HT-29 (cell line): ENCODE measurements at regions not wholly inside any gene's neighbourhood (a gene's known extent, or its start where the extent isn't known, plus 50 kb on each side); places are given as distances from the start of the nearest gene placed in this dataset.
A peak's percentile ranks its signal among the peaks of the same experiment; 100 is the strongest.
"Not testable (repeated sequence)": the region's sequence is repeated elsewhere in the genome, so short reads cannot be mapped to it uniquely, and the experiment has no call there.

ENCODE experiments used
- DNase-seq: peaks from one replicate; pipeline ENCODE4 v3.0.0-alpha.2; 2015; ENCODE audit warnings: low spot score

DNA sequence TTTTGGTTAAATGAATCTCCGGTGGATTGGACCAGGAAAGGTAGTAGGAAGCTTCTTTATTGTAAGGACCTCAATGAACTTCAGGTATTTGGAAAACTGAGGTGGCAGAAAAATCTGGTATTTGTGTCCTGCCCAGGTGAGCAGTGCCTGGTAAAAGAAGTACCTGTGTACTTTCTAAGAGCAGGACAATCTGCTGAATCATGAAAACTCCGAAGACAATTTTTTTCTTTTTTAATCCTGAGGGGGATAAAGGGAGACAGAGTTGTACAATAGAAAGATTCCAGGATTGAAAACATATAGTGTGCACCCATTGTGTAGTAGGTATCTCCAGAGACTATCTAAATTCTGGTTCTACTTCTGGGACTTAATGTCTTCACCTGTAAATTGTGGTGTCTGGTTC, 191.8 kb upstream of the SPOPL start:
- DNase-seq: no peak

- DNase-seq: no peak
Measured at GRCh38 chr2:138312061-138312460, 189.5 kb upstream of the SPOPL start.

DNA sequence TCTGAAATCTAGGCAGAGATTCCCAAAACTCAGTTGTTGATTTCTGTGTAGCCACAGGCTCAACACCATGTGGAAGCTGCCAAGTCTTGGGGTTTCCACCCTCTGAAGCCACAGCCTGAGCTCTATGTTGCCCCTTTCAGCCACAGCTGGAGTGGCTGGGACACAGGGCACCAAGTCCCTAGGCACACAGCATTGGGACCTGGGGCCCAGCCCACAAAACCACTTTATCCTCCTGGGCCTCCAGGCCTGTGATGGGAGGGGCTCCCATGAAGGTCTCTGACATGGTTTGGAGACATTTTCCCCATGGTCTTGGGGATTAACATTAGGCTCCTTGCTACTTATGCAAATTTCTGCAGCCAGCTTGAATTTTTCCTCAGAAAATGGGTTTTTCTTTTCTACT, 186.0 kb upstream of the SPOPL start:
- DNase-seq: not testable (repeated sequence)

- no peak for DNase-seq
Measured at GRCh38 chr2:138319616-138320015, 182.0 kb upstream of the SPOPL start.

- DNase-seq: peak; percentile 7
Measured at GRCh38 chr2:138321458-138321857, 180.1 kb upstream of the SPOPL start.

GRCh38 chr2:138323382-138324067, 178.0 kb upstream of the SPOPL start:
- DNase-seq: no peak

DNA sequence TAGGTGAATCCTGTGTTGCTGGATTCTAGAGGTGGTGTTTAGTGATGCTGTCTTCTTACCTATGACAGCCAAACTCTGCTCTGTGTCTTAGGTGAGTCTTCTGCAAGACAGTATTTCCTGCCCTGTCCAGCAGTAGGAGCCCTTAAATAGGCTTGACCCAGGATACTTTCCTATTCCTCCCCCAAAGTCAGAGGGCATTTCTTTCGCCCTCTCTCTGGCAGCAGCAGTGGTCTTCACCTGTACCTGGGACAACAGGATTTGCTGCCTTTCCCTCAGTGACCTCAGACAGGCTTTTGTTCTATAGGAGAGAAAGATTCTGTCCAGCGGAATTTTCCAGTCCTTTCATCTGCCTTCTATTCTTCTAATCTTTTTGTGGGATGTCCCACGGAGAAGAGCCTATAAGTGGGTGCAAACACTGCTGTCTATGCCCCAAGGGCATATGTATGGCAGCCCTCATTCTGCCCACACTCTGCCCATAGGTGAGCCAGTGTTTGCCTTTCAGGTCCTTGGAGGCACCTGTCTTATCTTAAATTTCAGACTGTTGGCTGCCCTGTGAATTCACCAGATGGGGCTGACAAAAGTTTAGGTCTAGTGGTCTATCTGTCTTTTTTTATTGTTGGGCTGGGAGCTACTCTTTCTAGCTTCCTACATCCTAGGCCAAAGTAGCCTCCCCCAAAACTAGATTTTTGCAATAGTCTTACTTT, 177.3 kb upstream of the SPOPL start:
- no peak for DNase-seq

GRCh38 chr2:138327967-138328366, 173.6 kb upstream of the SPOPL start:
- DNase-seq: no peak

DNA sequence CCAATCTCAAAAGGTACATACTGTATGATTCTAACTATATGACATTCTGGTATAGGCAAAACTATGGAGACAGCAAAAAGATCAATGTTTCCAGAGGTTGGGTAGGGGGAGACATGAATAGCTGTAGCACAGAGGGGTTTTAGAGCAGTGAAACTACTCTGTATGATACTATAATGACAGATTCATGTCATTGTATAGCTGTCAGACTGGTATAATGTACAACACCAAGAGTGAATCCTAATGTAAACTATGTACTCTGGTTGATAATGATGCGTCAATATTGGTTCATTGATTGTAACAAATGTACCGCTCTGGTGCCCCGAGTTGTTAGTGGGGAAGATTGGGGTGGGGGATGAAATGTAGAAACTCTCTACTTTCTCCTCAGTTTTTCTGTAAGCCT, 172.4 kb upstream of the SPOPL start:
- DNase-seq: no peak

GRCh38 chr2:138329591-138329990, 172.0 kb upstream of the SPOPL start:
- no peak for DNase-seq

DNA sequence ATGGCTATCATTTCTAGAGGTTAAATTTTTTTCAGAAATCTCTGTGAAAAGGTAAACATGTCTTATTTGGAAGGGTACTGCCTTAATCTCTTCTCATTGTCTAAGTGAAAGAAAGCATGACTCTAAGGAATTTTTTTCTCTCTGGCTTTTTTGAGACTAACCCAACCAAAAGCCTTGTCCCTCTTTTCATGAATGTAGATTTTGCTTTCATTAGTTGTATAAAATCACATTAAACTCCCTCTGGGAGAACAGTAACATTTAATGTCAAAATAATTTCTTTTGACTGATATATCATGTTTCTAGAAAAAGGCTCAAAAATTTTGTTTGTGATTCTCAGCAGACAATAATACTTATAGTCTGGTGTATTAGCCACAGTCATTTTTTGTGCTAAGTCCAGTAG, 168.4 kb upstream of the SPOPL start:
- DNase-seq: no peak

GRCh38 chr2:138333677-138334076, 167.9 kb upstream of the SPOPL start:
- no peak for DNase-seq

- DNase-seq: no peak
Measured at GRCh38 chr2:138334323-138334722, 167.2 kb upstream of the SPOPL start.

GRCh38 chr2:138335036-138335435, 166.5 kb upstream of the SPOPL start:
- no peak for DNase-seq

DNA sequence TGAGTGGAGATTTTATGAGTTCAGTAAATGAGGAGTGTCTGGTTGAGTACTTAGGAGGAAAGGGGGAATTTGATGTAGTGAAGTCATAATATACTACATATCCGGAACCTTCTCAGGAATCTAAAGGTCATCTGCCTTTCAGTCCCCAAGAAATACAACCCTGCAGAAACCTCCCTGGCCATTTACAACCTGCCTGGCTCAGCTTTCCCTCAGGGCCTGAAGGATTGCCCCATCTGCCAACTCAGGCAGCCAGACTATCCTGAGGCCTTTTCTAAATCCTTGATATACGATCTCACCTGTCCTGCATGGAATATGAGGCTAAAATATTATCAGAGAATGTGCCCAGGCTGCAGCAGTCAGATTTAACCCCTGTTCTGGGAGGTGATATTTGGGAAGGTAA, 165.4 kb upstream of the SPOPL start:
- no peak for DNase-seq

GRCh38 chr2:138355244-138355643, 146.3 kb upstream of the SPOPL start:
- DNase-seq: no peak

DNA sequence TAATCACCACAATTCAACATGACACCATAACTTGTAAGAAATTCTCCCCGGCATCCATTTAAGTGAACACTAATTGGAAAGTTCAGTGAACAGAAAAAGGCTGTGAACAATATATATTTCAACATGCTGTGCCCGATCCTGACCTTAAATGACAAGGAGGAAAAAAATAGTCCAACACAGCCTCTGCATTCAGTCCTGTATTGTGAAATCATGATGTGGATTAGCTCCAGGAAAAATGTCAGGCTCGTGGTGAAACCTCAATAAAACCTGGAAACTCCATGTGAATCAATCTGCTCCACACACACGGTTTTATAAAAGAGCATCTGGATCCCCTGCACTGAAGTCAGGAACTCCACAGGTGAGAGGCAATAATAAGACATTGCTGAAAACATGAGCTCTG, 145.4 kb upstream of the SPOPL start:
- DNase-seq: no peak

DNA sequence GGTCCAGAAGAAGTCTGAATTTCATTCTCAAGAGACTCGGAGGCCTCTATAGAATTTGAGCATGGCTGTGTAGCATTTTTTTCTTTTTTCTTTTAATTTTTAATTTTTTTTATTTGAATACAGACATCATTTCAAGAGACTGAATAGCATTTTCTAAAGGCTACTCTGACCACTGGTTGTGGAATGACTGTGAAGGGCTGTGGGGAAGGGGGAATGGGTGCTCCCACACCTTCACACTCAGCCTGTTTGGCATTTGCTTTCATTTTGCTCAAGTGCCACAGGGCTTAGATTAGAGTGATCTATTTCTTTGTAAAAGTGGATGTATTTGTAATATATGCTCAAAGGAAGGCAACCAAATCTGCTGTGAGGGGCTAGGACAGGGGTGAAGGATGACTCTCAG, 142.0 kb upstream of the SPOPL start:
- DNase-seq: no peak

DNA sequence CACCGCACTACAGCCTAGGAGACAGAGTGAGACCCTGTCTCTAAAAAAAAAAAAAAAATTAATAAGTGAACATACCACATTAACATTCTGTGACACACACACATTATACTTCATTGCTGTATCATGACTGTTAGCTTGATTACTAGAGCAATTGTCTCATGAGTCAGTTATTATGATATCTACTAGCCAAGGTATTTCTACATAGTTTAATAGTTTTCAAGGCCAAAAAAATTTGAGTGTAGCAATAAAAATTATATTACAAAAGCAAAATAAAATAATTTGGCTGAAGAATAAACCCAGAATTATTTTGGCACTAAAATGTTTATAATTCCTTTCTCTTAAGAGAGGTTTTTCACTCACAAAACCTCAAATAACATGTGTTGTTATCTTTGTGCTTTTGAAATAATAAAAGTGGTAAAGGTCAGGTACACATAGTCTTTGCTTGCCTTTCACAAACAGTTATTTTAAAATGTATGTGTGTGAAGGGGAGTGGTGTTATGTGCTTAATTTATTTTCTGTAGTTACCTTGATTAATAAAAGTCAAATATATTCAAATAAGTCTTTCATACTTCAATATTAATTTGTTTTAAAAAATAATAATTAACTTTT, 136.9 kb upstream of the SPOPL start:
- no peak for DNase-seq

GRCh38 chr2:138365581-138365980, 136.0 kb upstream of the SPOPL start:
- no peak for DNase-seq

- DNase-seq: no peak
Measured at GRCh38 chr2:138369856-138370255, 131.7 kb upstream of the SPOPL start.

- peak; percentile 60 for DNase-seq
Measured at GRCh38 chr2:138373993-138374408, 127.6 kb upstream of the SPOPL start.

DNA sequence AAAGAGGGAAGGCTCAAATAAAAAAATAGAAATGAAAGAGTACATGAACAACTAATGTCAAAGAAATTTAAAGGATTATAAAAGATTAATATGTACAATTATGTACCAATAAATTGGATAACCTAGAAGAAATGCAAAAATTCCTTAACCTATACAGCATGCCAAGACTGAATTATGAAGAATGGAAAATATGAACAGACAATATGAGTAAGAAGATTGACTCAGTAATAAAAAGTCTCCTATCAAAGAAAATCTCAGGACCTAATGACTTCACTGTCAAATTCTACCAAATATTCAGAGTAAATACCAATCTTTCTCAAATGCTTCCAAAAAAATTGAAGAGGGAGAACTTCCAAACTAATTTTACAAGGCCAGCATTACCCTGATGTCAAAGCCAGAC, 120.2 kb upstream of the SPOPL start:
- DNase-seq: no peak
